HG03442 (cell line): ENCODE measurements at regions not wholly inside any gene's neighbourhood (a gene's known extent, or its start where the extent isn't known, plus 50 kb on each side); places are given as distances from the start of the nearest gene placed in this dataset.

Experiments
- ATAC-seq: cut with Tn5 transposase; IDR thresholded peaks from one replicate; pipeline ENCODE4 v1.9.1; 2021; ENCODE audit warnings: mild to moderate bottlenecking, moderate library complexity; ENCODE audit not compliant: unreplicated experiment

GRCh38 chr3:189041482-189042090 is 130.2 kb upstream of the TPRG1 start:
- peak; percentile 100 for ATAC-seq

- ATAC-seq, result no peak
Measured at GRCh38 chr3:189042832-189043231, 128.9 kb upstream of the TPRG1 start.

- no peak for ATAC-seq
Measured at GRCh38 chr3:189049458-189050236, 122.1 kb upstream of the TPRG1 start.

GRCh38 chr3:189053322-189053721 is 118.4 kb upstream of the TPRG1 start:
- ATAC-seq, result no peak

GRCh38 chr3:189056646-189057335 is 115.0 kb upstream of the TPRG1 start:
- no peak for ATAC-seq

- ATAC-seq, result no peak
Measured at GRCh38 chr3:189057369-189057768, 114.4 kb upstream of the TPRG1 start.

- no peak for ATAC-seq
Measured at GRCh38 chr3:189058071-189058470, 113.7 kb upstream of the TPRG1 start.

- no peak for ATAC-seq
Measured at GRCh38 chr3:189070965-189071364, 100.8 kb upstream of the TPRG1 start.

GRCh38 chr3:189071446-189071845 is 100.3 kb upstream of the TPRG1 start:
- ATAC-seq, result peak; percentile 79

- no peak for ATAC-seq
Measured at GRCh38 chr3:189076449-189076848, 95.3 kb upstream of the TPRG1 start.

- ATAC-seq, result no peak
Measured at GRCh38 chr3:189080745-189081144, 91.0 kb upstream of the TPRG1 start.

GRCh38 chr3:189082666-189083427 is 88.9 kb upstream of the TPRG1 start:
- ATAC-seq, result no peak

GRCh38 chr3:189084620-189085019 is 87.2 kb upstream of the TPRG1 start:
- no peak for ATAC-seq

GRCh38 chr3:189092547-189092946 is 79.2 kb upstream of the TPRG1 start:
- ATAC-seq, result no peak

- ATAC-seq, result no peak
Measured at GRCh38 chr3:189094539-189094938, 77.2 kb upstream of the TPRG1 start.

- ATAC-seq, result no peak
Measured at GRCh38 chr3:189096092-189096491, 75.7 kb upstream of the TPRG1 start.

- no peak for ATAC-seq
Measured at GRCh38 chr3:189099031-189099471, 72.7 kb upstream of the TPRG1 start.

GRCh38 chr3:189099505-189100290 is 72.1 kb upstream of the TPRG1 start:
- ATAC-seq, result no peak

GRCh38 chr3:189100866-189101265 is 70.9 kb upstream of the TPRG1 start:
- no peak for ATAC-seq

GRCh38 chr3:189101594-189101993 is 70.2 kb upstream of the TPRG1 start:
- ATAC-seq, result no peak
